Trophoblast cell (in vitro differentiated cells and primary cell): ENCODE measurements at regions not wholly inside any gene's neighbourhood (a gene's known extent, or its start where the extent isn't known, plus 50 kb on each side); places are given as distances from the start of the nearest gene placed in this dataset.

Source experiments
- DNase-seq, 2 donors: peaks; one replicate each; pipeline ENCODE4 v3.0.0-alpha.2; 2016
- H2AFZ ChIP-seq: 2 replicates; pipeline ENCODE4 v1.6.1; 2013; ENCODE audit warnings: low read length, moderate library complexity, mild to moderate bottlenecking; ENCODE audit not compliant: insufficient read depth, poor library complexity
- H2AK5ac ChIP-seq: 2 replicates; pipeline ENCODE4 v1.6.1; 2013; ENCODE audit warnings: mild to moderate bottlenecking, low read length
- H2BK120ac ChIP-seq: 2 replicates; pipeline ENCODE4 v1.6.1; 2013; ENCODE audit warnings: low read length, mild to moderate bottlenecking, moderate library complexity; ENCODE audit not compliant: insufficient read depth, poor library complexity
- H2BK12ac ChIP-seq: 2 replicates; pipeline ENCODE4 v1.6.1; 2013; ENCODE audit warnings: mild to moderate bottlenecking, low read length, moderate library complexity
- H2BK5ac ChIP-seq: 2 replicates; pipeline ENCODE4 v1.6.1; 2013; ENCODE audit warnings: low read length, low read depth, moderate library complexity, mild to moderate bottlenecking; ENCODE audit not compliant: poor library complexity
- H3K14ac ChIP-seq: 2 replicates; pipeline ENCODE4 v1.6.1; 2013; ENCODE audit warnings: mild to moderate bottlenecking, low read length
- H3K18ac ChIP-seq: 2 replicates; pipeline ENCODE4 v1.6.1; 2013; ENCODE audit warnings: mild to moderate bottlenecking, low read length
- H3K23ac ChIP-seq: 2 replicates; pipeline ENCODE4 v1.6.1; 2013; ENCODE audit warnings: low read length
- H3K27ac ChIP-seq: 2 replicates; pipeline ENCODE4 v1.5.1; 2013; ENCODE audit warnings: low read depth, mild to moderate bottlenecking, inconsistent platforms, low read length, moderate library complexity
- H3K27me3 ChIP-seq: 2 replicates; pipeline ENCODE4 v1.6.1; 2013; ENCODE audit warnings: inconsistent platforms, mild to moderate bottlenecking, low read length, moderate library complexity; ENCODE audit not compliant: insufficient read depth
- H3K36me3 ChIP-seq, 2 experiments: 1 replicate in 1 of 2; 2 replicates in 1 of 2; pipeline ENCODE4 v1.6.1; 2013; ENCODE audit warnings: low read length in 2 of 2, mild to moderate bottlenecking in 2 of 2, moderate library complexity in 1 of 2; ENCODE audit not compliant: insufficient read depth in 2 of 2, control insufficient read depth in 1 of 2
- H3K4ac ChIP-seq: 2 replicates; pipeline ENCODE4 v1.6.1; 2013; ENCODE audit warnings: low read depth, mild to moderate bottlenecking, low read length, moderate library complexity
- H3K4me1 ChIP-seq, 2 experiments: 1 replicate in 1 of 2; 2 replicates in 1 of 2; pipeline ENCODE4 v1.6.1; 2013; ENCODE audit warnings: low read length in 2 of 2, mild to moderate bottlenecking in 2 of 2, moderate library complexity in 1 of 2; ENCODE audit not compliant: insufficient read depth in 2 of 2, control insufficient read depth in 1 of 2
- H3K4me2 ChIP-seq: 2 replicates; pipeline ENCODE4 v1.6.1; 2013; ENCODE audit warnings: inconsistent platforms, mild to moderate bottlenecking, low read length, moderate library complexity
- H3K4me3 ChIP-seq: 2 replicates; pipeline ENCODE4 v1.5.1; 2013; ENCODE audit warnings: mild to moderate bottlenecking, low read depth, low read length, inconsistent platforms
- H3K79me1 ChIP-seq: one replicate; pipeline ENCODE4 v1.6.1; 2013; ENCODE audit warnings: low read length
- H3K79me2 ChIP-seq: 2 replicates; pipeline ENCODE4 v1.6.1; 2013; ENCODE audit warnings: low read length, mild to moderate bottlenecking; ENCODE audit not compliant: control insufficient read depth, insufficient read depth, poor library complexity
- H3K9ac ChIP-seq: 2 replicates; pipeline ENCODE4 v1.6.1; 2013; ENCODE audit warnings: mild to moderate bottlenecking, low read length
- H3K9me3 ChIP-seq: 2 replicates; pipeline ENCODE4 v1.6.1; 2013; ENCODE audit warnings: low read depth, mild to moderate bottlenecking, control low read depth, inconsistent platforms, low read length; ENCODE audit not compliant: insufficient read depth
- H4K12ac ChIP-seq: 2 replicates; pipeline ENCODE4 v1.6.1; 2013; ENCODE audit warnings: low read depth, mild to moderate bottlenecking, low read length, moderate library complexity
- H4K8ac ChIP-seq: 2 replicates; pipeline ENCODE4 v1.6.1; 2013; ENCODE audit warnings: low read depth, mild to moderate bottlenecking, low read length, moderate library complexity
- H4K91ac ChIP-seq: one replicate; pipeline ENCODE4 v1.6.1; 2013; ENCODE audit warnings: low read depth, mild to moderate bottlenecking, low read length, moderate library complexity
- WGBS: extraction: QIAGEN DNeasy Blood & Tissue Kit; methylation state at CpG from one replicate; pipeline ENCODE4 v1.1.7; 2013; ENCODE audit warnings: missing lambda C conversion rate; ENCODE audit not compliant: insufficient read length, insufficient coverage; ENCODE audit errors: extremely low coverage; 5-methylcytosine and 5-hydroxymethylcytosine counted together

DNA sequence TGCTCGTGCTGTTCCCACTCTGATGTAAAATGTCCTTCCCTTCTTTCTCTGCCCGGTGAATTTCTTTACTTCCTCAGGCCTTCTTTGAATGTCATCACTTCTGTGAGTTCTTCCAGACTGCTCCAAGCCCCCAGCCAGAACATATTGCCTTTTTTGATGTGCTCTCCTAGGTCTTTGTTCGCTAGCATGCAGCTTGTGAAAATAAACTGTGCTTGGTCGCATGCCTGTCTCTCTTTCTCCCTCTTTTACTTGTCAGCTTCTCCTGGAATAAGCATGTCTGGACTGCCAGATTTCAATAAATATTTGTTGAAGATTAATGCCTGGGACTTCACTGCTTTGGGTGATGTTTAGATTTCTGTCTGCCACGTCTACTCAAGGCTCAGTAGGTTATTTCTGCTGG lies 82.7 kb upstream of the ARHGAP28 start:
- peaks cover 7 to 8% of the 10 kb centered on the region in 2 experiments for H3K4me1 ChIP-seq
- no CpG with 5 or more reads among the region's 5 CpGs for WGBS
- H3K4ac ChIP-seq, result no peak overlapping the region
- H2BK120ac ChIP-seq, result no peak overlapping the region
- H3K18ac ChIP-seq, result no peak overlapping the region
- H4K12ac ChIP-seq, result no peak overlapping the region
- peaks cover 2% of the 10 kb centered on the region for H3K9me3 ChIP-seq
- no peak overlapping the region for H4K91ac ChIP-seq
- no peak overlapping the region for H3K4me3 ChIP-seq
- no peaks in the 10 kb centered on the region for H3K79me2 ChIP-seq
- H3K36me3 ChIP-seq, result no peaks in the 10 kb centered on the region
- peak overlapping the region; percentile 37 for H3K4me2 ChIP-seq
- peaks cover 4% of the 10 kb centered on the region for H3K79me1 ChIP-seq
- no peak overlapping the region for H2BK12ac ChIP-seq
- no peak for DNase-seq
- peak overlapping the region; percentile 63 for H3K27ac ChIP-seq
- H3K27me3 ChIP-seq, result no peaks in the 10 kb centered on the region
- no peak overlapping the region for H4K8ac ChIP-seq
- H3K23ac ChIP-seq, result no peak overlapping the region
- no peak overlapping the region for H3K14ac ChIP-seq
- H2BK5ac ChIP-seq, result no peak overlapping the region
- H2AFZ ChIP-seq, result no peak overlapping the region
- H3K9ac ChIP-seq, result no peak overlapping the region
- no peak overlapping the region for H2AK5ac ChIP-seq

DNA sequence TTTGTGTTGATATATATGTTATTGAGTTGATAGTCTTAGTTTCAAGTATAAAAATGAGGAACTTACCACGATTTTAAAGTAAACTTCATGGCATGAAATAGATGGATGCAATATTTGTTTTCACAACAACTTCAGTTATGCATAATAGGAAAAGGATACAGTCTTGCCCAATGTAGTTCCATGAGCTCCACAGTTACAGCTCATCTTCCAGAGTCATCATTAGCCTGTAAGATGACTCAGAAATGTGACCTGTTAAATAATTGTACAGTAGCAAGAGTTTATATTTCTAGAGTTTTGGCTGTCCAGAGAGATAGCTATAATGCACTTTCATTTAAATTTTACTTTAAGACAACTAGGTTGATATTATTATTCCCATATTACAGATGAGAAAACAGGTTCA lies 80.9 kb upstream of the ARHGAP28 start:
- peaks cover 2% of the 10 kb centered on the region for H3K9me3 ChIP-seq
- H2AFZ ChIP-seq, result no peak overlapping the region
- H4K12ac ChIP-seq, result no peak overlapping the region
- H3K4ac ChIP-seq, result no peak overlapping the region
- no peak overlapping the region for H3K14ac ChIP-seq
- H3K79me2 ChIP-seq, result no peaks in the 10 kb centered on the region
- H2AK5ac ChIP-seq, result no peak overlapping the region
- H3K36me3 ChIP-seq, result no peaks in the 10 kb centered on the region
- no peak overlapping the region for H2BK120ac ChIP-seq
- H3K18ac ChIP-seq, result no peak overlapping the region
- no peak overlapping the region for H2BK5ac ChIP-seq
- no peak overlapping the region for H3K23ac ChIP-seq
- no peak overlapping the region for H3K4me3 ChIP-seq
- peaks cover 4% of the 10 kb centered on the region for H3K79me1 ChIP-seq
- H2BK12ac ChIP-seq, result no peak overlapping the region
- no peak overlapping the region for H3K27ac ChIP-seq
- no peak overlapping the region for H3K9ac ChIP-seq
- peak in 1 of 2 donors; percentile 61 for DNase-seq
- no peaks in the 10 kb centered on the region for H3K27me3 ChIP-seq
- no peak overlapping the region for H4K91ac ChIP-seq
- WGBS, result no CpG with 5 or more reads among the region's 1 CpG
- H3K4me1 ChIP-seq, result peaks cover 7 to 8% of the 10 kb centered on the region in 2 experiments
- no peak overlapping the region for H3K4me2 ChIP-seq
- H4K8ac ChIP-seq, result no peak overlapping the region

GRCh38 chr18:6649421-6650126 lies 79.9 kb upstream of the ARHGAP28 start:
- no CpG with 5 or more reads among the region's 3 CpGs for WGBS
- H3K79me2 ChIP-seq, result no peaks in the 10 kb centered on the region
- no peak overlapping the region for H3K4me3 ChIP-seq
- H2BK5ac ChIP-seq, result no peak overlapping the region
- no peak overlapping the region for H2BK120ac ChIP-seq
- no peak overlapping the region for H4K91ac ChIP-seq
- H3K23ac ChIP-seq, result no peak overlapping the region
- no peak overlapping the region for H3K4ac ChIP-seq
- H3K4me1 ChIP-seq, result peaks cover 7 to 8% of the 10 kb centered on the region in 2 experiments
- H4K12ac ChIP-seq, result no peak overlapping the region
- H3K36me3 ChIP-seq, result no peaks in the 10 kb centered on the region
- no peak overlapping the region for H2BK12ac ChIP-seq
- H3K4me2 ChIP-seq, result no peak overlapping the region
- H2AFZ ChIP-seq, result no peak overlapping the region
- H3K79me1 ChIP-seq, result peaks cover 4% of the 10 kb centered on the region
- no peak overlapping the region for H3K18ac ChIP-seq
- no peak overlapping the region for H4K8ac ChIP-seq
- H3K14ac ChIP-seq, result no peak overlapping the region
- H2AK5ac ChIP-seq, result no peak overlapping the region
- no peak overlapping the region for H3K27ac ChIP-seq
- no peak for DNase-seq
- peaks cover 2% of the 10 kb centered on the region for H3K9me3 ChIP-seq
- no peak overlapping the region for H3K9ac ChIP-seq
- H3K27me3 ChIP-seq, result no peaks in the 10 kb centered on the region

GRCh38 chr18:6650127-6650507 lies 79.4 kb upstream of the ARHGAP28 start:
- no peak overlapping the region for H3K9ac ChIP-seq
- no CpG with 5 or more reads among the region's 3 CpGs for WGBS
- no peak overlapping the region for H3K4me3 ChIP-seq
- no peak overlapping the region for H4K12ac ChIP-seq
- no peak overlapping the region for H2BK120ac ChIP-seq
- no peaks in the 10 kb centered on the region for H3K36me3 ChIP-seq
- no peak overlapping the region for H2BK12ac ChIP-seq
- H4K8ac ChIP-seq, result no peak overlapping the region
- no peak overlapping the region for H3K14ac ChIP-seq
- H3K79me1 ChIP-seq, result peaks cover 4% of the 10 kb centered on the region
- no peak overlapping the region for H3K4me2 ChIP-seq
- H2AK5ac ChIP-seq, result no peak overlapping the region
- no peak overlapping the region for H3K23ac ChIP-seq
- no peak overlapping the region for H3K4ac ChIP-seq
- peaks cover 4 to 5% of the 10 kb centered on the region in 2 experiments for H3K4me1 ChIP-seq
- no peak overlapping the region for H3K27ac ChIP-seq
- H4K91ac ChIP-seq, result no peak overlapping the region
- peaks cover 2% of the 10 kb centered on the region for H3K9me3 ChIP-seq
- H2AFZ ChIP-seq, result no peak overlapping the region
- no peak overlapping the region for H3K18ac ChIP-seq
- no peak overlapping the region for H2BK5ac ChIP-seq
- no peaks in the 10 kb centered on the region for H3K79me2 ChIP-seq
- H3K27me3 ChIP-seq, result no peaks in the 10 kb centered on the region
- DNase-seq, result no peak
